ENCODE measurements at regions not wholly inside any gene's neighbourhood (a gene's known extent, or its start where the extent isn't known, plus 50 kb on each side); places are given as distances from the start of the nearest gene placed in this dataset.
"Not testable (repeated sequence)": the region's sequence is repeated elsewhere in the genome, so short reads cannot be mapped to it uniquely, and the experiment has no call there.

DNA sequence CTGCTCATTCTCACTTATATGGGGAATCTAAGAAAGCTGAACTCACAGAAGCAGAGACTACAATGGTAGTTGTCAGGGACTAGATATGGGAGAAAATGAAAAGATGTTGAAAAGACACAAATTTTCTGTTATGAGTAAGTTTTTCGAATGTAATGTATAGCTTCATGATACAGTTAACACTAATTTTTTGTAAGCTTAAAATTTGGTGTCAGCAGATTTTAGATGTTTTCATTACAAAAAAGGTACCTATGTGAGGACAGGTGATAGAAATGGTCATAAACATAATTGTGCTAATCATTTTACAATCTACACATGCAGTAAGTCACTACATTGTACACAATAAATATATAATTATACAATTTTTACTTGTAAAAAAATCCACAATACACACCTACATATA, 286.6 kb downstream of the ZNF33B start:
- no peak for DNase-seq

DNA sequence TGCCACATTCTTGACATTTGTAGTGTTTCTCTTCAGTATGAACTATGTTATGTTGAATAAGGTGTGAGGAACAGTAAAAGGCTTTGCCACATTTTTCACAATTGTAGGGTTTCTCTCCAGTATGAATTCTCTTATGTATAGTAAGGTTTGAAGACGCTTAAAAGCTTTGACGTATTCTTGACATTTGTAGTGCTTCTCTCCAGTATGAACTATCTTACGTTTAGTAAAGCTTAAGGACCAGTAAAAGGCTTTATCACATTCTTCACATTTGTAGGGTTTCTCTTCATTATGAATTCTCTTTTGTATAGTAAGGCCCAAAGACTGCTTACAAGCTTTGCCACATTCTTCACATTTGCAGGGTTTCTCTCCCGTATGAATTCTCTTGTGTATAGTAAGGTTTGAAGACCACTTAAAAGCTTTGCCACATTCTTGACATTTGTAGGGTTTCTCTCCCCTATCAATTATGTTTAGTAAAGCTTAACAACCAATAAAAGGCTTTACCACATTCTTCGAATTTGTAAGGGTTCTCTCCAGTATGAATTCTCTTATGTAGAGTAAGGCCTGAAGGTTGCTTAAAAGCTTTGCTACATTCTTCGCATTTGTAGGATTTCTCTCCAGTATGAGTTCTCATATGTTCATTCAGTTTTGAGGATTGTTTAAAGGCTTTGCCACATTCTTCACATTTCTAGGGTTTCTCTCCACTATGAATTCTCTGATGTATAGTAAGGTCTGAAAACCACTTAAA, 301.6 kb downstream of the ZNF33B start:
- DNase-seq, result not testable (repeated sequence)

DNA sequence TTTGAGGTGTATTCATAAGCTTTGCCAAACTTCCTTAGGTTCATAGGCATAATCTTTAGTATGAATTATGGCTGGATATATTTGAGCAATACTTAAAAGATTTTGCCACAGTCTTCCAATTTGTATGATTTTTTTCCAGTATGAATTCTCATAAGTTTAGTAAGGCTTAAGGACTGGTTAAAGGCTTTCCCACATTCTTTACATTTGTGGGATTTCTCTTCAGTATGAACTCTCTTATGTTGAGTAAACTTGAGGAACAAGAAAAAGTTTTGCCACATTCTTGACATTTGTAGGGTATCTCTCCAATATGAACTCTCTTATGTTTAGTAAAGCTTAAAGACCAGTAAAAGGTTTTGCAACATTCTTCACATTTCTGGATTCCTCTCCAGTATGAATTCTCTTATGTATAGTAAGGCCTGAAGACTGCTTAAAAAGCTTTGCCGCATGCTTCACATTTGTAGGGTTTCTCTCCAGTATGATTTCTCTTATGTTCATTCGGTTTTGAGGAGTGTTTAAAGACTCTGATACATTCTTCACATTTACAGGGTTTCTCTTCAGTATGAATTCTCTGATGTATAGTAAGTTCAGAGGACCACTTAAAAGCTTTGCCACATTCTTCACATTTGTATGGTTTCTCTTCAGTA, 302.6 kb downstream of the ZNF33B start:
- not testable (repeated sequence) for DNase-seq

DNA sequence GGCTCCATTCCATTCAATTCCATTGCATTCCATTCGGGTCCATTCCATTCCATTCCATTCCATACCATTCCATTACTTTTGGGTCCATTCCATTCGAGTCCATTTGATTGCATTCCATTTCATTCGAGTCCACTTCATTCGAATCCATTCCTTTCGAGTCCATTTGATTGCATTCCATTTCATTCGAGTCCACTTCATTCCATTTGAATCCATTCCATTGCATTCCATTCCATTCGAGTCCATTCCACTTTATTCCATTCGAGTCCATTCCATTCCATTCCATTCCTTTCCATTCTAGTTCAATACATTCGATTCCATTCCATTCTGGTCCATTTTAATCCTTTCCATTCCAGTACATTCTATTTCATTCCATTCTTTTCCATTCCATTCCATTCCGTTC, 334.0 kb downstream of the ZNF33B start:
- no peak for DNase-seq

DNA sequence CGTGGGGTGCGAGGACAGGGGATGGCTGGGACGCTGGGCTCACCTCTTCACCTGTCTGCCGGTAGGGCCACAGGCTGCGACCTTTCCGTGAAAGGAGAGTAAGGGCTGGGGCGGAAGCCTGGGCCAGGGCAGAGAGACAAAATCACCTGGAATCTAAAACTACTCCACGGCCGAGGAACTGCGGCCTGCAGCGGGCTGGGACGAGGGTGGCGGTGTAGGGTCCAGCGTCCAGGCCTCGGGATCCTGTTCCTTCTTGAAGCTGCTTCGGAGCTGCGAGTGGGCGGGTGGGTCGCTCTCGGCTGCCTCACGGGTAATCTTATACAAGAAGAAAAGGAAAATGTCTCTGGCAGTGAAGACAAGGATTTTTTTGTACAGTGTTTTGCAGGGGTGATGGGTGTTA, 356.5 kb downstream of the ZNF33B start:
- not testable (repeated sequence) for DNase-seq

DNA sequence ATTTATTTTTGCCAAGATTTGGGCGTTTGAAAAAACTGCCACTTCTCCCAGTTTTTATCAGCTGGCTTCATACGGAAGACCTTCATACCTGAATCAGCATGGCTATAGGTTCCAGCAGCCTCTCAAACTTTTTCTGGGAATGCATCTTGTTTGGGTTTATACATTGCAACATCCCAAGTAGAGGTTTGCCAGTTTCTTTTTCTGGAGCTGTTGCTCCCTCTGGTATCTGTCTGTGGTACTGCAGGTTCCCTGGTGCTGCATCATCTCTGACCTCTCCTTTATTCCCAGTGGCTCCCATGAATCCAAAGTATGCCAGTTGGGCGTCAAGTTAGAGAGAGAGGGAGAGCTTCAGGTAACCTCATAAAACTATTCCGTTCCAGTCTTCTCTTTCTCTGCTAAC, 368.6 kb downstream of the ZNF33B start:
- DNase-seq, result not testable (repeated sequence)

DNA sequence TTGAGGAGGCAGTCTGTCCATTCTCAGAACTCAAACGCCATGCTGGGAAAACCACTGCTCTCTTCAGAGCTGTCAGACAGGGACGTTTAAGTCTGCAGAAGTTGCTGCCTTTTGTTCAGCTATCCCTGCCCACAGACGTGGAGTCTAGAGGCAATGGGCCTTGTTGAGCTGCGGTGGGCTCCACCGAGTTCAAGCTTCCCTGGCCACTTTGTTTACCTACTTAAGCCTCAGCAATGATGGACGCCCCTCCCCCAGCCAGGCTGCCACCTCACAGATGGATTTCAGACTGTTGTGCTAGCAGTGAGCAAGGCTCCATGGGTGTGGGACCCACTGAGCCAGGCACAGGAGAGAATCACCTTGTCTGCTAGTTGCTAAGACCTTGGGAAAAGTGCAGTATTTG, 375.1 kb downstream of the ZNF33B start:
- not testable (repeated sequence) for DNase-seq

DNA sequence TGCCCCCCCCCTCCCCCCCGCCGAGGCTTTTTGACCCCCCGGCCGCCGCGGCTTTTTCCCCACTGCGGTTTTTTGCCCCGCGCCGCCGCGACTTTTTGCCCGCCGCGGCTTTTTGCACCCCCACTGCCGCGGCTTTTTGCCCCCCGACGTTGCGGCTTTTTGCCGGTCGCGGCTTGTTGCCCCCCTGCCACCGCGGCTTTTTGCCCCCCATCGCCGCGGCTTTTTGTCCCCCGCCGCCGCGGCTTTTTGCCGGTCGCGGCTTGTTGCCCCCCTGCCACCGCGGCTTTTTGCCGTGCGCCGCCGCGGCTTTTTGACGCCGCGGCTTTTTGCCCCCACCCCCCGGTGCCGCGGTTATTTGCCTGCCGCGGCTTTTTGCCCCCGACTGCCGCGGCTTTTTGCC, 395.4 kb downstream of the ZNF33B start:
- DNase-seq, result not testable (repeated sequence)

DNA sequence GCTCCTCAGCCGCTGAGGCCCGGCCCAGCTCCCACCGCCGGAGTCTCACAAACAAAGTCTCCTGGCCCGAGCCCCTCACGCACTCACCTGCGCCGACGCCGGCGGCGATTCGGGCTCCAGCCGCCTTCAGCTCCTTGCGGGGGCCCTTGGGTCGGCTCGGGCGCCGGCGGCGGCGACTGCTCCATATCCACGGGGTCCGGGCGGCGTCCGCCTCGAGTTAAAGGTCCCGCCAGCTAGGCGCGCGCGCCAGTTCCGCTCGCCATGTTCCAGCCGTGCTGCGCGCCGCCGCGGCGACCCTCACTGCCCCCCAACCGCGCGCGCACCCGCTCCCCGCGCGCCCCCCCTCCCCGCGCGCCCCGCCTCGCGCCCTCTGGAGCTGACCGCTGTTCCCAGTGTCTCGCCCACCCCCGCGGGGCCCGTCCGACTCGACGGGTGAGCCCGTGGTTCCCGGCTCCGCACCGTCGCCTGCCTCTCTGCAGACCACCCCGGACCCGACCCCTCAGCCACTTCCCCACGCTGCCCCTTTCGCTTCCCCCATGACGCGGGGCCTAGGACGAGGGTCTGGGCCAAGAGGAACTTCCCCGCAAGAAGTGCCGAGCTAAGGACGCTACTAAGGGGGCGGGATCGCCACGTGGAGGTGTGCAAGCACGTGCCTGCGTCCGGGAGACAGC, 396.1 kb downstream of the ZNF33B start:
- DNase-seq, result no peak

DNA sequence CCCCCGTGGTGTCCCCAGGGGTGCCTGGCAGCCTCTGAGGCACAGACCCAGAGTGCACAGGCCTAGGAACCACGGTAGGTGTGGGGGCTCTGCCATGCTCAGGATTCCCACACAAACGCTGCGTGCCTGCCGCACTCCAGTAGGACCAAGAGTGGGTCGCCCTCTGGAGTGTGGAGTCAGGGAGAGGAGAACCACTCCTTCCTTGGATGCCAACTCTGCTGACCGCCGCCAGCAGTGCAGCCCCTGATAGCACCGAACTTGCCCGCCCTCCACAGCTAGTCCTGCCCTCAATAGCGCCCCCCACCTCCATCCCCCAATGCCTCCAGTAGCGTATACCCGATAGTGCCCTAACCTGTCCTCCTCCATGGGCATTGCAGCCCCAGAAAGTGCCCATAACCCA, 402.0 kb downstream of the ZNF33B start:
- not testable (repeated sequence) for DNase-seq

DNA sequence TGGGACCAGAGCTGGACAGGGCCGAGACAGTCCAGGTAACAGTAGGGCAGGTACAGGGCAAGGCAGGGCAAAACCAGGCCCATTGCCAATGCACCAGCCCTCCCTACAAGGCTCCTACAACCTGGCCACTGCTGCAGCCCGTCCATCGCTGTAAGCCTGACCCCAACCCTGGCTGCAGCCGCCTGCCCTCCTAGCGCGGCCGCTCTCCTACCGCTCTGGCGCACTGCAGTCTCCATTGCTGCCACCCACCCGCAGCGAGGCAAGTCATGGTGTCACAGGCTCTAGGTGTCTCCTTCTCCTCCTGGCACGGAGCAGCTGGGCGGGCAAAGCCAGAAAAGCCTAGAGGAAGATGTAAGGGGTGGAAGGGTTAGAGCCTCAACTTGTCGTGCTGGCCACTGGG, 402.6 kb downstream of the ZNF33B start:
- DNase-seq, result not testable (repeated sequence)

DNA sequence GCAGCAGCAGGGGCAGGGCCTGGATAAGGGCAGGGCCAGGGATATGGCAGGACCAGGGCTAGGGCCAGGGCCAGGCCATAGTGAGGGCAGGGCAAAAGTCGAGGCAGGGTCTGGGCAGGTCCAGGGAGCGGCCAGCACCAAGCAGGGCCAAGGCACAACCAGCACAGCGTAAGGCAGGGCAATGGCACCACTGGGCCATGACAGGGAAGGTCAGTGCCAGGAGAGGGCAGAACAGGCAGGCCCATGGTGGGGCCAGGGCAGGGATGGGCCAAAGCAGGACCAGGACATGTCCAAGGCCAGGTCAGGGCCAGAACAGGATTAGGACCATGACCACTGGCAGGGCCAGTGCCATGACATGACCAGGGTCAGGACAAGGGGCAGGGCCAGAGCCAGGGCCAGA, 403.1 kb downstream of the ZNF33B start:
- not testable (repeated sequence) for DNase-seq

DNA sequence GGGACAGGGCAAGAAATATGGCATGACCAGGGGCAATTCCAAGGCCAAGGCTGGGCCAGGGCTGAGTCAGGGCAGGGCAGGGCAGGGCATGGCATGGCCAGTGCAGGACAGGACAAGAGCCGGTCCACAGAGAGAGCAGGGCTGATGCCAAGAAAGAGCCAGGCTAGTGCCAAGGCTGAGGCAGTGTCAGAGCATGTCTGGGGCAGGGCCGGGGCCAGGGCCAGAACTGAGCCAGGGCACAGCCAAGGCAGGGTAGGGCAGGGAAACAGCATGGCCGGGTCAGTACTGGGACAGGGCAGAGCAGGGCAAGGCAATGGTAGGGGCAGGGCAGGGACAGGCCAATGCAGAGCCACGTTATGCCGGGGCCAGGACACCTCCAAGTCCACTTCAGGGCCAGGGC, 403.9 kb downstream of the ZNF33B start:
- not testable (repeated sequence) for DNase-seq

DNA sequence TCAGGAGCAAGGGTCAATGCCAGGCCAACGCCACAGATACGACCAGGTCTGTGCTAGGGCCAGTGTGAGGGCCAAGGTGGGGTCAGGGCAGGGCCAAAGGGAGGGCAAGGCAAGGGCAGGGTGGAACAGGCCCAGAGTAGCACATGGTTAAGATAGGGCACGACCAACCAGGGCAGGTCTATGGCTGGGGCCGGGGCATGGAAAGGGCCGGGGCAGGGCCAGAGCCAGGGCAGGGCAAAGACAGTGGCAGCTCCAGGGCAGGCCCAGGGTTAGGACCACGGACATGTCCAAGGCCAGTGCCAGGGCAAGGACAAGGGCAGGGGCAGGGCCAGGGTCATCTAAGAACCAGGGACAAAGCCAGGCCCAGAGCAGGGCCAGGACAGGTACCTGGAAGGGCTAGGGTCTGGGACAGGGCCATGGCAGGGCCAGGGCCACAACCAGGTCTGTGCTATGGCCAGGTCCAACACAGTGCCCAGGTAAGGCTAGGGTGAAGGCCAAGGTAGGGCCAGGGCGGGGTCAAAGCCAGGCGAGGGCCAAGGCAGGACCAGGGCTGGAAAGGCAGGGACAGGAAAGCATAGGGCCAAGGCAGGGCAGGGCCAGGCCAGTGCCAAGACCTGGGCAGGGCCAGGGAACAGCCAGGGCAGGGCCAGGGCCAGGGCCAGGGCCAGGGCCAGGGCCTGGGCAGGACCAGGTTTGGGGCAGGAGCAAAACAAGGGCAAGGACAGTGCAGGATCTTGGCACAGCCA, 404.7 kb downstream of the ZNF33B start:
- not testable (repeated sequence) for DNase-seq

DNA sequence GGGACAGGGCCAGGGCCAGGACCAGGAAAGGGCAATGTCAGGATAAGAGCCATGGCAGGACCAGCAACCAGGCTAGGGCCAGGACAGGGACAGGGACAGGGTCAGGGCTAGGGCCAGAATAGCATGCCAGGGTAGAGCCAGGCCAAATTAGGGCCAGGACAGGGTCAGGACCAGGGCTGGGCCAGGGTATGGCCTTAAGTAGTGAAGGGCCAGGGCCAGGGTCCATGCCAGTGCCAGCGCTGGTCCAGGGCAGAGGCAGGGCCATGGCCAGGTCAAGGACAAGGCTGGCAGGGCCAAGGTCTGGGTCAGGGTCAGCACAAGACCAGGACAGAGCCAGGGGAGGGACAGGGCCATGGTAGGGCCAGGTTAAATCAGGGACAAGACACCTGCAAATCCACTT, 405.4 kb downstream of the ZNF33B start:
- DNase-seq, result not testable (repeated sequence)

DNA sequence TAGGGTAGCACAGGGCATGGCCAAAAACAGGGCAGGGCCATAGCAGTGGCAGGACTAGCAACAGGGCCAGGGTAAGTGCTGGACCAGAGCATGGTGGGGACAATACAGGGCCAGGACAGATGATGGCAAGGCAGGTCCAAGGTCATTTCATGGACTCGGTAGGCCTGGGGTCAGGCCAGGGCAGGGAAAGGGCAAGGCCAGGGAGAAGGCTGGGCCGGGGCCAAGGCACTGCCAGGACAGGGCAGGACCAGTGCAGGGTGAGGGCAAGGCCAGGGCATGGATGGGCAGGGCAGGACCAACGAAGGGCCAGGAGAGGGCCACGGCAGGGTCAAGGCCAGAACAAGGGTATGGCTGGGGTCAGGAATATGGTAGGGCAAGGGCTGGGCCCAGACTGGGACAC, 407.6 kb downstream of the ZNF33B start:
- not testable (repeated sequence) for DNase-seq

DNA sequence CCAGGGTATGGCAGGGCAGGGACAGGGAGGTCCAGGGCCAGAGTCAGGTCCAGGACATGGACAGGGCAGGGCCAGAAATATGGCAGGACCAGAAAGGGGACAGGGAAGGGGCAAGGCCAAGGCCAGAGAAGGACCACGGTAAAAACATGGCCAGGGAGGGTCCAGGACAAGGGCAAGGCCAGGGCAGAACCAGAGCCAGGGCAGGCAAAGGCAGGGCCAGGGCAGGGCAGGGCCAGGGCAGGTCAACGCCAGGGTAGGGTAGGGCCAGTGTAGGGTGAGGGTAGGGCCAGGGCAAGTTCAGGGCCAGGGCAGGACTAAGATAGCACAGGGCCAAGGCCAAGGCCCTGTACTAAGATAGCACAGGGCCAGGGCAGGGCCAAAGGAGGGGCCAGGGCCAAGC, 408.3 kb downstream of the ZNF33B start:
- DNase-seq, result not testable (repeated sequence)

DNA sequence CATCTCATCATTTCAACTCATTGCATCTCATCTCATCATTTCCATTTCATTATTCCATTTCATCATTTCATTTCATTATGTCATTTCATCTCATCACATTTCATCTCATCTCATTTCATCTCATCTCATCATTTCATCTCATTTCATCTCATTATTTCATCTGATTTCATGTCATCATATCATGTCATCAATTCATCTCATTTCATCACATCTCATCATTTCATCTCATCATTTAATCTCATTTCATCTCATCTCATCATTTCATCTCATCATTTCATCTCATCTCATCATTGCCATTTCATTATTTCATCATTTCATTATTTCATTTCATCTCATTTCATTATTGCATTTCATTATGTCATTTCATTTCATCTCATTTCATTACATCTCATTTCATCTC, 410.5 kb downstream of the ZNF33B start:
- DNase-seq, result not testable (repeated sequence)

DNA sequence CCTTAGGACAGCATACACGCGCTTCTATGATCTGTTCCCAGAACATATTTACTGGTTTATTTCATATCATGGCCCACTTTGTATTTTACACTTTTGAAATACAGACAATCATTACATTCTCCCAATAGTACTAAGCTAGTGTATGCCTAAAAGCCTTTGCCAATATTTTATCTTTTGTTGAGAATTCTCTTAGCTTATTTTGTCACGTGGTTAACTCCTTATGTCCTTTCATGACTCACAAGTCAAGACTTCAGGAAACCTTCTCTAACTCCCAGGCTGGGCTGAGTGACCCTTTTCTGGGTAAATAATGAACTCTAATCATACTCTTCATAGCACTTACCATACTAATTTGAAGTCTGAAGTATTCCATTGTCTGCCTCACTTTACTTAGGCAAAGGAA, 444.8 kb downstream of the ZNF33B start:
- DNase-seq, result not testable (repeated sequence)

DNA sequence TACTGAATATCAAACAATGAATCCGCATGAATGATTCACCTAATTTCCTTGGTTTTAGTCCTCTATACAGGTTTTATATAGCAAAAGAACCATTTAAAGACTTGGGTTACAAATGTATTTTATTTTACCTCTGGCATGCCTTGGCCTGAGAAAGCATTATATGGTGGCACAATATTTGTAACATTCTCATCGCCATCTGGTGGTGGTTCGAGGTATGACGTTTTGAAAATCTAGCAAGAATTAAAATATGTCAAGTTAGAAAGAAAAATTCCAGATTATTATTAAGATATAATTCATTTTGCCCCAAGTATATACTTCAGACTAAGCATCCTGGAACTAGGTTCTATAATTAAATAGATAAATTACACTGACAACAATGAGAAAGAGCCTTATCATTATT, 445.9 kb downstream of the ZNF33B start:
- not testable (repeated sequence) for DNase-seq

DNA sequence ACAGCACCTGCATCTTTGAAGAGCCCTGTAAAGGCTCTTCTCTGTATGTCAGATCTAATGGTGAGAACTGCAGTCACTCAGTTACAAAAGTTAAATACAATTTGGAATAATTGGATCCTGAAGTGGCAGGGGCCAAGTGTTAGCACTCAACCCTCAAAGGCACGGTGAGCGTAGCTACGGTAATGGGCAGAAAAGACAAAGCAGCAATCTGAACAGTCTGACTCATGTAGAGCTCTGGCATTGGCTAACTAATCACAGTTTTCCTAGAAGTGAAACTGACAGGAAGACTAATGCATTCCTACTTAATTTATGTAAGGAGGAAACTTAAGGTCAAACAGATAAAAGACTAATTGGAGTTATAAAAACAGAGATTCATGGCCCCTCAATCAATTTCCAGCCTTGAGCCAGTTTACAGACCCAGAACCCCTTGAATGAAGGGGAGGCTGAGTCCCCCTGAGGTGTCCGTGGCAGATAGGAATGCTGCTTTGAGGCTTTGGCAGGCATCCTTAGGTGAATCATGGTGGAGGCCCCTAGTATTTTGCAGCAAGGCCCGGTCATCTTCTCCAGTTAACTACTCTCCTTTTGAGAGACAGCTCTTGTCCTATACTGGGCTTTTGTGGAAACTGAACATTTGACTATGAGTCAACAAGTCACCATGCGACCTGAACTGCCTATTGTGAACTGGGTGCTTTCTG, 450.7 kb downstream of the ZNF33B start:
- DNase-seq, result not testable (repeated sequence)

Measured in kidney glomerular epithelial cell (primary cell).